ENCODE measurements at regions not wholly inside any gene's neighbourhood (a gene's known extent, or its start where the extent isn't known, plus 50 kb on each side); places are given as distances from the start of the nearest gene placed in this dataset.

DNA sequence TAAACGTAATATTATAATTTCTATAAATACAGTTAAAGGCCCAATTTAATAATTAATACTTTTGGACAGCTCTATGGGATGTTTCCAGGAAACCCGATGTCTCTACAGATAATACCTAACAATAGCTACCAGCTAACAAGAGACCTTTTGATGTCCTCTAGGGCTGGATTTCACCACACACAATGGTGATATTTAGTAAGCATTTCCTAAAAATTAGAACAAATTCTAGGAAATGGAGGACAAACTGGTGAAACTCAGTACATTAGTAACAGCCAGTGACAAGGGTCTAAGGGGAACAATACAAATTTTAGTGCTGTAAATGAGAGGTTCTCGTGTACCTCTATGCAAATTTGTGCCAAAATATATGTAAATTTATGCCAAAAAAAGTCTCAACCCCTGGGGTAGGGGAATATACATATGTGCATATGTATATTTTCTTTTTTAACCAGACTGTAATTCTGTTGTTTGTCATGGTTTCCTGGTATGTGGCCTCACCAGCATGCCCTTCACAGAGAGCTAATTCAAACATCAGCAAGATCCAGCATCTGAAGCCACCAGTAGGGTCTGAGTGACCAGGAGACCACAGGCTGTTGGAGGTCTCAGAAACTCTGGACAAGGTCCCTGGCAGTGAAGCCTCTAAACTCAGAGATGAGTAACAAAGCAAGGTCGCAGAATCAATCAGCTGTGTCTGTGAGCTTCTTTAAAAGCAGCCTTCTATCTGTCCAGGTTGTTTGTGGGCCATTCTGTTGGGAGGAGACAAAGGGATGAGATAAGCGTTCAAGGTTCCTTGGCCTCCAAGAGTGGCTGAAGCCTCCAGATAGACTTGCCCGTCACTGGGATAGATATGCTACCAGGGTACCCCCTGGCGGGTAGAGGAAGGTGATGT is 235.1 kb upstream of the RREB1 start (continued):
- TF ChIP-seq, protein P1, sequence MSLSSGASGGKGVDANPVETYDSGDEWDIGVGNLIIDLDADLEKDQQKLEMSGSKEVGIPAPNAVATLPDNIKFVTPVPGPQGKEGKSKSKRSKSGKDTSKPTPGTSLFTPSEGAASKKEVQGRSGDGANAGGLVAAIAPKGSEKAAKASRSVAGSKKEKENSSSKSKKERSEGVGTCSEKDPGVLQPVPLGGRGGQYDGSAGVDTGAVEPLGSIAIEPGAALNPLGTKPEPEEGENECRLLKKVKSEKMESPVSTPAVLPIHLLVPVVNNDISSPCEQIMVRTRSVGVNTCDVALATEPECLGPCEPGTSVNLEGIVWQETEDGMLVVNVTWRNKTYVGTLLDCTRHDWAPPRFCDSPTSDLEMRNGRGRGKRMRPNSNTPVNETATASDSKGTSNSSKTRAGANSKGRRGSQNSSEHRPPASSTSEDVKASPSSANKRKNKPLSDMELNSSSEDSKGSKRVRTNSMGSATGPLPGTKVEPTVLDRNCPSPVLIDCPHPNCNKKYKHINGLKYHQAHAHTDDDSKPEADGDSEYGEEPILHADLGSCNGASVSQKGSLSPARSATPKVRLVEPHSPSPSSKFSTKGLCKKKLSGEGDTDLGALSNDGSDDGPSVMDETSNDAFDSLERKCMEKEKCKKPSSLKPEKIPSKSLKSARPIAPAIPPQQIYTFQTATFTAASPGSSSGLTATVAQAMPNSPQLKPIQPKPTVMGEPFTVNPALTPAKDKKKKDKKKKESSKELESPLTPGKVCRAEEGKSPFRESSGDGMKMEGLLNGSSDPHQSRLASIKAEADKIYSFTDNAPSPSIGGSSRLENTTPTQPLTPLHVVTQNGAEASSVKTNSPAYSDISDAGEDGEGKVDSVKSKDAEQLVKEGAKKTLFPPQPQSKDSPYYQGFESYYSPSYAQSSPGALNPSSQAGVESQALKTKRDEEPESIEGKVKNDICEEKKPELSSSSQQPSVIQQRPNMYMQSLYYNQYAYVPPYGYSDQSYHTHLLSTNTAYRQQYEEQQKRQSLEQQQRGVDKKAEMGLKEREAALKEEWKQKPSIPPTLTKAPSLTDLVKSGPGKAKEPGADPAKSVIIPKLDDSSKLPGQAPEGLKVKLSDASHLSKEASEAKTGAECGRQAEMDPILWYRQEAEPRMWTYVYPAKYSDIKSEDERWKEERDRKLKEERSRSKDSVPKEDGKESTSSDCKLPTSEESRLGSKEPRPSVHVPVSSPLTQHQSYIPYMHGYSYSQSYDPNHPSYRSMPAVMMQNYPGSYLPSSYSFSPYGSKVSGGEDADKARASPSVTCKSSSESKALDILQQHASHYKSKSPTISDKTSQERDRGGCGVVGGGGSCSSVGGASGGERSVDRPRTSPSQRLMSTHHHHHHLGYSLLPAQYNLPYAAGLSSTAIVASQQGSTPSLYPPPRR (CRISPR knock-in tag; IDR thresholded peaks at IDR 0.05; ENCODE audit: borderline replicate concordance) = no peak
- TF ChIP-seq EP300 (IDR thresholded peaks at IDR 0.05; ENCODE audit: low read length) = no peak
- TF ChIP-seq RUNX1 (IDR thresholded peaks at IDR 0.05; ENCODE audit: low read depth) = no peak
- TF ChIP-seq KDM2B (CRISPR knock-in tag; IDR thresholded peaks at IDR 0.05) = no peak
- no peak; the same call in 1 of the 2 replicates for TF ChIP-seq PML (IDR thresholded peaks at IDR 0.05; ENCODE audit: low read length)
- no peak for TF ChIP-seq ESRRA (IDR thresholded peaks at IDR 0.05; ENCODE audit: borderline replicate concordance, low read depth)
- TF ChIP-seq STAT5A (IDR thresholded peaks at IDR 0.05; ENCODE audit: borderline replicate concordance, low read length) = 0 out of 2 replicates have a peak, but pooled peaks have one; percentile 20
- peak; percentile 68 for TF ChIP-seq POLR2AphosphoS5 (IDR thresholded peaks at IDR 0.05; ENCODE audit: control insufficient read depth, insufficient read depth, low read depth, low read length)
- no peak; the same call in 1 of the 2 replicates for TF ChIP-seq CHD2 (IDR thresholded peaks at IDR 0.05; ENCODE audit: low read depth, low read length)
- TF ChIP-seq U2AF2 (optimal IDR thresholded peaks at IDR 0.05; ENCODE audit: low read depth, low read length) = no peak
- TF ChIP-seq JUND (IDR thresholded peaks at IDR 0.05; ENCODE audit: borderline replicate concordance, low read depth, low read length) = no peak
- TF ChIP-seq JUND (tag; IDR thresholded peaks at IDR 0.05; ENCODE audit: borderline replicate concordance, low read depth, low read length) = peak; percentile 62; the same call in 2 of the 3 replicates
- 0 out of 2 replicates have a peak, but pooled peaks have one; percentile 3 for TF ChIP-seq SMC3 (conservative IDR thresholded peaks at IDR 0.05; ENCODE audit: insufficient read depth, low read depth, low read length)
- no peak for TF ChIP-seq STAG1 (CRISPR knock-in tag; IDR thresholded peaks at IDR 0.05; ENCODE audit: borderline replicate concordance)
- TF ChIP-seq FUS (optimal IDR thresholded peaks at IDR 0.05; ENCODE audit: low read depth, low read length) = no peak
- no peak for TF ChIP-seq CBX3 (IDR thresholded peaks at IDR 0.05; ENCODE audit: borderline replicate concordance in 1 of 2, low read length in 2 of 2)
- TF ChIP-seq C11orf30 (IDR thresholded peaks at IDR 0.05; ENCODE audit: low read depth) = no peak
- no peak for TF ChIP-seq ZNF184 (CRISPR knock-in tag; IDR thresholded peaks at IDR 0.05)
- TF ChIP-seq CEBPG (CRISPR knock-in tag; IDR thresholded peaks at IDR 0.05) = no peak
- no peak for TF ChIP-seq CEBPG (tag; conservative IDR thresholded peaks at IDR 0.05 in 1 of 2, IDR thresholded peaks at IDR 0.05 in 1 of 2)
- TF ChIP-seq, protein P2, sequence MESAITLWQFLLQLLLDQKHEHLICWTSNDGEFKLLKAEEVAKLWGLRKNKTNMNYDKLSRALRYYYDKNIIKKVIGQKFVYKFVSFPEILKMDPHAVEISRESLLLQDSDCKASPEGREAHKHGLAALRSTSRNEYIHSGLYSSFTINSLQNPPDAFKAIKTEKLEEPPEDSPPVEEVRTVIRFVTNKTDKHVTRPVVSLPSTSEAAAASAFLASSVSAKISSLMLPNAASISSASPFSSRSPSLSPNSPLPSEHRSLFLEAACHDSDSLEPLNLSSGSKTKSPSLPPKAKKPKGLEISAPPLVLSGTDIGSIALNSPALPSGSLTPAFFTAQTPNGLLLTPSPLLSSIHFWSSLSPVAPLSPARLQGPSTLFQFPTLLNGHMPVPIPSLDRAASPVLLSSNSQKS (CRISPR knock-in tag; IDR thresholded peaks at IDR 0.05) = no peak
- TF ChIP-seq ZNF121 (CRISPR knock-in tag; conservative IDR thresholded peaks at IDR 0.05) = no peak
- TF ChIP-seq ZNF253 (CRISPR knock-in tag; conservative IDR thresholded peaks at IDR 0.05) = no peak
- no peak for TF ChIP-seq EP400 (IDR thresholded peaks at IDR 0.05)
- TF ChIP-seq NUFIP1 (IDR thresholded peaks at IDR 0.05; ENCODE audit: partially characterized antibody) = no peak

All from K562 (cell line).